ENCODE measurements at regions not wholly inside any gene's neighbourhood (a gene's known extent, or its start where the extent isn't known, plus 50 kb on each side); places are given as distances from the start of the nearest gene placed in this dataset.

DNA sequence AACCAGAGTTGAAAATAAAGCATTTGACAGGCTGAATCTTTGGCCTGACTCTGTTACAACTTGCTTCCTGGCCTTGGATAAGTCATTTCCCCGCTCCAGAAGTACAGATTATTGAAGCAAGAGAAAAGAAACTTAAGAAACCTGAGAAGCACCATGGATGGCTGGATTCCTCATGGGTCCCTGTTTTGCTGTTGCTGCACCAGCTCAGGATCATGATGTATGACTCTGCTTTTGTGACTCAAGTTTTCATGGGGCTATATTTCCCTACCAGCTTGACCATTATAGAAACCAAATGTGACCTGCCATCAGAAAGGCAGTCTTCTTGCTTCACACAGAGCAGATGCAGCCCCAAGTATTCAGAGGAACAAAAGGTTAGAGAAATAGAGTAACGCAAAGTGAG is 921.8 kb downstream of the BCL11B start:
- no peaks in the 10 kb centered on the region for H3K4me1 ChIP-seq (ENCODE audit: control insufficient read depth, insufficient read depth, low read length)
- H3K9me3 ChIP-seq (ENCODE audit: control insufficient read depth, insufficient read depth, low read length): no peaks in the 10 kb centered on the region
- H3K36me3 ChIP-seq (ENCODE audit: control insufficient read depth, insufficient read depth, low read length): no peaks in the 10 kb centered on the region
- H3K4me3 ChIP-seq (ENCODE audit: low read length): no peak overlapping the region
- DNase-seq (ENCODE audit: low read depth, low spot score): no peak
- WGBS (ENCODE audit: insufficient coverage, insufficient read length): no CpG with 5 or more reads among the region's 2 CpGs
- no peak overlapping the region for H3K27ac ChIP-seq (ENCODE audit: low read length)
- no peaks in the 10 kb centered on the region for H3K27me3 ChIP-seq (ENCODE audit: control insufficient read depth, insufficient read depth, low read length)

DNA sequence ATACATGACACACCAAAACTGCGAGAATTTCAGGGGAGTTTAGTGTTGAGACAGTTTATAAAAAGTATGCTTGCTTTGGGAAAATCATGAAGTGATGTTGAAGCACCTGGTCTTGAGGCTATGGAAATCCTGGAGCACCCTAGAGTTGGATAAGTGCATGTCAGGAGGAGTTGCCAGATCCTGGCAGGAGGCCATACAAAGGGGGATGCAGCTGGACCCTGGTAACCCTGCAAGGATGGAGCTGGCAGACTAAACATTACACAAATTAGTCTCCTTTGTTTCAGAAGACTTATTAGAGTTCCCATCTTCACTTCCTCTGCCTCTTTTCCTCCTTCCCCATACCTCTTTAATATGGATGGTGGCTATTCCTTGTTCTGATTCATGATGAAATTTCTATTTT is 907.0 kb downstream of the BCL11B start:
- Histone ChIP-seq H3K9me3 (ENCODE audit: control insufficient read depth, insufficient read depth, low read length) (no peaks in the 10 kb centered on the region), H3K4me3 (ENCODE audit: low read length) (no peak overlapping the region), H3K27ac (ENCODE audit: low read length) (no peak overlapping the region), H3K27me3 (ENCODE audit: control insufficient read depth, insufficient read depth, low read length) (no peaks in the 10 kb centered on the region), H3K4me1 (ENCODE audit: control insufficient read depth, insufficient read depth, low read length) (no peaks in the 10 kb centered on the region), H3K36me3 (ENCODE audit: control insufficient read depth, insufficient read depth, low read length) (no peaks in the 10 kb centered on the region)
- DNase-seq (ENCODE audit: low read depth, low spot score): no peak
- no CpG with 5 or more reads among the region's 1 CpG for WGBS (ENCODE audit: insufficient coverage, insufficient read length)

DNA sequence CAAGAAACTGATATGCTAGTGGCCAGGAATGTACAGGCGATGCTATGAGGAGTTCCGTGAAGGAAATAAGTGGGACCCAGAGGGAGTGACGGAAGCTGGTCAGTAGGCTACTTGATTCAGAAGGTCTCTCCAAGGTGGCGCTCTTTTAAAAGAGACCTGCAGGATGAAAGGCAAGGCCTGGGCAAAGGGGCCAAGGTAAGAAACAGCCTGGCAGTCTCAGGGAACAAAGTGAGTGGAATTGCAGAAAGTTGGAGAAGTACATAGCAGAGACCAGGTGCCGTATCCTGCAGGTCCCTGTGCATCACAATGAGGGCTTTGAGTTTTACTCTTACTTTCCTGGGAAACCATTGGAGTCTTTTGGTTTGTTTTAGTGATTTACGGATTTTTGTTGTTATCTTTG is 905.6 kb downstream of the BCL11B start:
- Histone ChIP-seq H3K36me3 (ENCODE audit: control insufficient read depth, insufficient read depth, low read length) (no peaks in the 10 kb centered on the region), H3K27me3 (ENCODE audit: control insufficient read depth, insufficient read depth, low read length) (no peaks in the 10 kb centered on the region), H3K4me3 (ENCODE audit: low read length) (no peak overlapping the region), H3K27ac (ENCODE audit: low read length) (no peak overlapping the region), H3K4me1 (ENCODE audit: control insufficient read depth, insufficient read depth, low read length) (no peaks in the 10 kb centered on the region), H3K9me3 (ENCODE audit: control insufficient read depth, insufficient read depth, low read length) (no peaks in the 10 kb centered on the region)
- WGBS (ENCODE audit: insufficient coverage, insufficient read length): no CpG with 5 or more reads among the region's 6 CpGs
- DNase-seq (ENCODE audit: low read depth, low spot score): no peak

DNA sequence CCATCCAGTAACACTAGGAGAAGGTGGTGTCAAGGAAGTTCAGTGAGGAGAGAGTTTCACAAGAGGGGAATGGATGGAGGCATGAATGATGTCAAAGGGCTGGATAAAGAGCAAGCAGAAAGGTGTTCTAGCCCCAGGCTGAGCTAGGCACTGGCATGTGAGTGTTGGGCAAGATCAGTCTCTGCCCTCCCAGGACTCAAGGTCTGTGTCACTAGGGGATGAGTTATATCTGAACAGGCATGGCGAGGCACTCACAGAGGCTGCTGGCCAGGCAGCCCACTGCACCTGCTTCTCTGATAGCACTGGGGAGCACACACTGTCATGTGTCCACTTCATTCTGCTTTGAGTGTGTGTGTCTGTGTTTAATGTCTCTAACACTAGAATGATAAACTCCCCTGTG is 903.8 kb downstream of the BCL11B start:
- H3K27ac ChIP-seq (ENCODE audit: low read length): no peak overlapping the region
- H3K9me3 ChIP-seq (ENCODE audit: control insufficient read depth, insufficient read depth, low read length): no peaks in the 10 kb centered on the region
- no peak for DNase-seq (ENCODE audit: low read depth, low spot score)
- H3K4me3 ChIP-seq (ENCODE audit: low read length): no peak overlapping the region
- H3K27me3 ChIP-seq (ENCODE audit: control insufficient read depth, insufficient read depth, low read length): no peaks in the 10 kb centered on the region
- no peaks in the 10 kb centered on the region for H3K36me3 ChIP-seq (ENCODE audit: control insufficient read depth, insufficient read depth, low read length)
- H3K4me1 ChIP-seq (ENCODE audit: control insufficient read depth, insufficient read depth, low read length): no peaks in the 10 kb centered on the region
- WGBS (ENCODE audit: insufficient coverage, insufficient read length): no CpG with 5 or more reads among the region's 1 CpG

DNA sequence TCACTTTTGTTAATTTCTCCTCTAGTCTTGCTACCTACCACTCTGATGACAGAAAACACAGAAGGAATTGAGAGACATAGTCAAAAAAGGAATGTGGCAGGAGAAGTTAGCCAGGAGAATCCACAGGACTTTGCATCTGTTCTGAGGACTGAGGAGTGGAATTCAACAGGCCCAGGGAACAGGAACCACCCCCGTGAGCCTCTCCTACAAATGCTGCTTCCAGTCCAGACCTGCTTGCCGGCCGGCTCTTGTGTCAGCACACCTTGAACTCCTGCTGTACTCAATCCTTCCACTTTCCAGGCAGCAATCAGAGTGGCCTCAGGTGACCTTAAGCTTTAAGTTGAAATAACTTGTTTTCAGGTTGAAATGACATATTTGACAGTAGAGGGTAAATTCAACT is 903.1 kb downstream of the BCL11B start:
- H3K27me3 ChIP-seq (ENCODE audit: control insufficient read depth, insufficient read depth, low read length): no peaks in the 10 kb centered on the region
- no peaks in the 10 kb centered on the region for H3K36me3 ChIP-seq (ENCODE audit: control insufficient read depth, insufficient read depth, low read length)
- H3K4me1 ChIP-seq (ENCODE audit: control insufficient read depth, insufficient read depth, low read length): no peaks in the 10 kb centered on the region
- no CpG with 5 or more reads among the region's 3 CpGs for WGBS (ENCODE audit: insufficient coverage, insufficient read length)
- no peak overlapping the region for H3K4me3 ChIP-seq (ENCODE audit: low read length)
- DNase-seq (ENCODE audit: low read depth, low spot score): no peak
- no peak overlapping the region for H3K27ac ChIP-seq (ENCODE audit: low read length)
- H3K9me3 ChIP-seq (ENCODE audit: control insufficient read depth, insufficient read depth, low read length): no peaks in the 10 kb centered on the region

DNA sequence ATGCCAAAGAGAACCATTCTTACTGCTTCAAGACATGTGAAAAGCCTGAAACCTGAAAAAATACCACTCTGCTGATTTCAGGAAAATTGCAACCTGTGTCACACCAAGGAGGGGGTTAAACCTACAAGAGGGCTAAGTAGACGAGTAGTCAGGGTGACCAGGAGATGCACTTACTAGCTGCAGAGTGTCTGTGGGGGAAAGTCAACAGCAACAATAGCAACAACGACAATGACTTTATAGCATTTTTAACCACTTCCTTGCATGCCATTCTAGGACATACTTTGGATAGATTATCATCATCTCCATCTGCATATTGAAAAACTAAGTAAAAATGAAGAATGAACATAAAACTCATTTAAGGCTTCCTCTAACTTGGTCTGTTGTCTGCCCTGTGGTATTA is 902.7 kb downstream of the BCL11B start:
- no peak overlapping the region for H3K27ac ChIP-seq (ENCODE audit: low read length)
- H3K9me3 ChIP-seq (ENCODE audit: control insufficient read depth, insufficient read depth, low read length): no peaks in the 10 kb centered on the region
- no CpG with 5 or more reads among the region's 2 CpGs for WGBS (ENCODE audit: insufficient coverage, insufficient read length)
- no peaks in the 10 kb centered on the region for H3K36me3 ChIP-seq (ENCODE audit: control insufficient read depth, insufficient read depth, low read length)
- H3K27me3 ChIP-seq (ENCODE audit: control insufficient read depth, insufficient read depth, low read length): no peaks in the 10 kb centered on the region
- H3K4me3 ChIP-seq (ENCODE audit: low read length): no peak overlapping the region
- H3K4me1 ChIP-seq (ENCODE audit: control insufficient read depth, insufficient read depth, low read length): no peaks in the 10 kb centered on the region
- no peak for DNase-seq (ENCODE audit: low read depth, low spot score)

DNA sequence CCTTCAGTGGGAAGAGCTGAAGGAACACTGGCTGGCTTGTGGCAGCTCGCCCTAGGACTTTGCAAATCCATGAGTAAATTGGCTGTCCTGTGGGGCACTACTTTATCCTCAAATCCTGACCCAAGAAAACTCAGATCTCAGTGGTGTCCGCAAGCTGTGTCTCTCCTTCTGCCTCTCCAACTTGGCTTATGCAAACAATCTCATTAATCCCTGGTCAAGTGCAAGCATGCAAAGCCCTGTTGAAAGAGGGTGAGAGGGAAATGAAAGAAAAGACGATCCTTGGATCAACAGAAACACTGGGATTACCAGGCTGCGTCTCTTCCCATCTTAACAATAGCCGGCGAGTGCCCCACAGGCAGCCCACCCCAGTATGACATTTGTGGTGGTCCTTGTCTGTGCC is 901.6 kb downstream of the BCL11B start:
- no CpG with 5 or more reads among the region's 6 CpGs for WGBS (ENCODE audit: insufficient coverage, insufficient read length)
- Histone ChIP-seq H3K36me3 (ENCODE audit: control insufficient read depth, insufficient read depth, low read length) (no peaks in the 10 kb centered on the region), H3K9me3 (ENCODE audit: control insufficient read depth, insufficient read depth, low read length) (no peaks in the 10 kb centered on the region), H3K4me3 (ENCODE audit: low read length) (no peak overlapping the region), H3K27ac (ENCODE audit: low read length) (no peak overlapping the region), H3K27me3 (ENCODE audit: control insufficient read depth, insufficient read depth, low read length) (no peaks in the 10 kb centered on the region), H3K4me1 (ENCODE audit: control insufficient read depth, insufficient read depth, low read length) (no peaks in the 10 kb centered on the region)
- no peak for DNase-seq (ENCODE audit: low read depth, low spot score)

DNA sequence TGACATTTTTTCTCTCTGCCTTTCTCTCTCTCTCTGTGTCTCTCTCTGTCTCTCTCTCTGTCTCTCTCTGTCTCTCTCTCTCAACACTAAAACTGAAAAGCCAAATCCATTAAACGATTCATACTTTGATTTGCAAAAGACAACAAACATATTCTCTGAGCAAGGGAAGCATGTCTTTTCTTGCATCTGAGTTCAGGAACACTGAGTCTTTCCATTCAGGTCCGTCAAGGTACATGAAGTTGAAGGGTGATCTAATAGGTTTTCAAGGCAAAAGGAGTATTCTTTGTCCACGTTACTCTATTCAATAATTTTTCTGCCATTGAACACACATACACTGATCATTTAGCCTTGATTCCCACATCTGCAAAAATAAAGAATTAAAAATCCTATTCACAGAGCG is 900.9 kb downstream of the BCL11B start:
- no peak for DNase-seq (ENCODE audit: low read depth, low spot score)
- no CpG with 5 or more reads among the region's 4 CpGs for WGBS (ENCODE audit: insufficient coverage, insufficient read length)
- no peak overlapping the region for H3K4me3 ChIP-seq (ENCODE audit: low read length)
- H3K36me3 ChIP-seq (ENCODE audit: control insufficient read depth, insufficient read depth, low read length): no peaks in the 10 kb centered on the region
- H3K27ac ChIP-seq (ENCODE audit: low read length): no peak overlapping the region
- no peaks in the 10 kb centered on the region for H3K9me3 ChIP-seq (ENCODE audit: control insufficient read depth, insufficient read depth, low read length)
- H3K4me1 ChIP-seq (ENCODE audit: control insufficient read depth, insufficient read depth, low read length): no peaks in the 10 kb centered on the region
- H3K27me3 ChIP-seq (ENCODE audit: control insufficient read depth, insufficient read depth, low read length): no peaks in the 10 kb centered on the region

DNA sequence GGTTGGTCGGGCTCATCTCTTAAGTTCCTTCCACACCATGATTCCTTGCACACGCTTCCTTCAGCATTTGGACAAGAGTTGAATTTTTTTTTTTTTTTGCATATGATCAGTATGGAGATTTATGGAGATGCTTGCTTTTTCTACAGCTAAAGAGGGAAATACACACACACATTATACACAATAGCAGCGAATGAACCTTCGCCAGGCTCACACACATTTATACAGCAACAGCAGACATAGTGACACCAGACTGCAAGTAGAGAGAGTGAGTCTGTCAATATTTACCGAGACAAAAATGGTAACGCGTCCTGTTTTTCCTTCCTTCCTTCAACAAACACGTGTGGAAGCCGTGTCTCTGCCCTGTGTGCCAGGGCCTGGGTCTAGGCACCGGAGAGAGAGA is 897.9 kb downstream of the BCL11B start:
- no peaks in the 10 kb centered on the region for H3K36me3 ChIP-seq (ENCODE audit: control insufficient read depth, insufficient read depth, low read length)
- H3K4me1 ChIP-seq (ENCODE audit: control insufficient read depth, insufficient read depth, low read length): no peaks in the 10 kb centered on the region
- H3K27me3 ChIP-seq (ENCODE audit: control insufficient read depth, insufficient read depth, low read length): no peaks in the 10 kb centered on the region
- no peak for DNase-seq (ENCODE audit: low read depth, low spot score)
- H3K9me3 ChIP-seq (ENCODE audit: control insufficient read depth, insufficient read depth, low read length): no peaks in the 10 kb centered on the region
- H3K27ac ChIP-seq (ENCODE audit: low read length): no peak overlapping the region
- WGBS (ENCODE audit: insufficient coverage, insufficient read length): no CpG with 5 or more reads among the region's 10 CpGs
- no peak overlapping the region for H3K4me3 ChIP-seq (ENCODE audit: low read length)

DNA sequence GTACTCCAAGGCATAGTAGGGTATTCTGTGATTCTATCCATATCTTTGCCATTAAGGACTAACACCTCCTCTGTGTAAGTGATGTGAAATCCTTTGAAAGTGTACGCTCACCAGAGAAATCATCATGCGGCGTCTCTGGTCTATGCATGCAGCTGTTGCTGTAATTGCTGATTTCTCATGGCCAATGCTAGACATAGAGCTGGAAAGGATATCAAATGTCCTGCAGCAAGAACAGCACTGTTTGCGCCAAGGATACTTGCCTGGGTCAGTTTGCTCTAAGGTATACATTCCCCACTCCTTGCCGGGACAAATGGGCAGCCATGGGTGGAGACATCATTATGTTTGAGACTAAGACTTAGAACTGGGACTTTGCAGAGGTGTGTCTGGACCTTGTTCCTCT is 896.4 kb downstream of the BCL11B start:
- Histone ChIP-seq H3K27me3 (ENCODE audit: control insufficient read depth, insufficient read depth, low read length) (no peaks in the 10 kb centered on the region), H3K9me3 (ENCODE audit: control insufficient read depth, insufficient read depth, low read length) (no peaks in the 10 kb centered on the region), H3K4me3 (ENCODE audit: low read length) (no peak overlapping the region), H3K27ac (ENCODE audit: low read length) (no peak overlapping the region), H3K4me1 (ENCODE audit: control insufficient read depth, insufficient read depth, low read length) (no peaks in the 10 kb centered on the region), H3K36me3 (ENCODE audit: control insufficient read depth, insufficient read depth, low read length) (no peaks in the 10 kb centered on the region)
- WGBS (ENCODE audit: insufficient coverage, insufficient read length): no CpG with 5 or more reads among the region's 5 CpGs
- no peak for DNase-seq (ENCODE audit: low read depth, low spot score)

DNA sequence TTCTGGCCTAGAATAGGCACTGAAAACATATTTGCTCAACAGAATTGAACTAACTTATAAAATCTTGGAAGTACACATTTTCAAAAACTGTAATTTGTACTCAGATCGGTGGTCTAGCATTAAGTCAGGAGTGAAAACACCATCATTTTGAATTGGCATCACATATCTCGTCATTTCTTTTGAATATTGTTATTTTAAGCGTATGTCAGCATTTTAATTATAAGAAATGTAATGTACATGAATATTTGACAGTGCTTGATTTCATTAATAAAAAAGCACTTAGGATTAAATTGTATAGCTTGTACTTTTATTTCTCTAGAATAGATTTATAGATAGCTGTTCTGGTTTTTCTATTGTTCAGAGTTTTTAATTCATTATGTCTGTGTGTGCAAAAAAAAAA is 892.2 kb downstream of the BCL11B start:
- H3K27me3 ChIP-seq (ENCODE audit: control insufficient read depth, insufficient read depth, low read length): no peaks in the 10 kb centered on the region

More for the DNA sequence above, 892.2 kb downstream of the BCL11B start:
- DNase-seq (ENCODE audit: low read depth, low spot score): no peak
- Histone ChIP-seq H3K36me3 (ENCODE audit: control insufficient read depth, insufficient read depth, low read length) (no peaks in the 10 kb centered on the region), H3K27ac (ENCODE audit: low read length) (no peak overlapping the region), H3K4me1 (ENCODE audit: control insufficient read depth, insufficient read depth, low read length) (no peaks in the 10 kb centered on the region), H3K4me3 (ENCODE audit: low read length) (no peak overlapping the region), H3K9me3 (ENCODE audit: control insufficient read depth, insufficient read depth, low read length) (no peaks in the 10 kb centered on the region)
- no CpG with 5 or more reads among the region's 3 CpGs for WGBS (ENCODE audit: insufficient coverage, insufficient read length)
